ENCODE measurements at regions not wholly inside any gene's neighbourhood (a gene's known extent, or its start where the extent isn't known, plus 50 kb on each side); places are given as distances from the start of the nearest gene placed in this dataset.

DNA sequence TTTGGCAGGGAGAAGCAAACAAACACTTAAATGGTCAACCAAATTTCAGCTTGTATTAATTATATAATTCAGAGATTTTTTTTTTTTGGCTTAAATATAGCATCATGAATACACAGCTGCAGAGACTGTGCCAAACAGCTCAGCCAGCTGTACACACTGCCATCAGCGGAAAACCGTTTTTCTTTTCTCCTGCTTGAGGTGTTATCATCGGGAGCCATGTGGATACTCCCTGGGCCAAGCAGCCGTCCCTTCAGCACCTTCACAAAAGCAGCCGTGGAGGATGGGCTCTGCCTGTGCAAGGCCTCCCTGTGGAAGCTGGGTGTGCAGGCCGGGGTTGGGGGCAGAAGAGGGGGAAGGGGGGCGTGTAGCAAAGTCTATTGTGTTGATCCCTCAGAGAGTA is 85.0 kb downstream of the NUF2 start:
- DNase-seq: peak; percentile 90

DNA sequence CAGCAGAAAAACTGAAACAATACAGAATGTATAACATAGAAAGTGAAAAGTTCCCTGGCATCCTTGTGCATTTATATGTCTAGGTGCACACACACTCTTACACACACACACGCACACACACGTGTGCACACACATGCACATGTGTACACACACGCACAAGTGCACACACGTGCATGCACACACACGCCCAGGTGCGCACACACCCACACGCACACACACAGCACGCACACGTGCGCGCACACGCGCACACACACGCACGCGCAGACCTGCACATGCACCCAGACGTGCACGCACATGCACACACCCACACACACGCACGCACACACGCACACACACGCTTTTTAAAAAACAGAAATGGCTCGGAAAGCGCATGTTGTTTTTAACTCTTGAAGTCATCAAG is 86.5 kb downstream of the NUF2 start:
- no peak for DNase-seq

DNA sequence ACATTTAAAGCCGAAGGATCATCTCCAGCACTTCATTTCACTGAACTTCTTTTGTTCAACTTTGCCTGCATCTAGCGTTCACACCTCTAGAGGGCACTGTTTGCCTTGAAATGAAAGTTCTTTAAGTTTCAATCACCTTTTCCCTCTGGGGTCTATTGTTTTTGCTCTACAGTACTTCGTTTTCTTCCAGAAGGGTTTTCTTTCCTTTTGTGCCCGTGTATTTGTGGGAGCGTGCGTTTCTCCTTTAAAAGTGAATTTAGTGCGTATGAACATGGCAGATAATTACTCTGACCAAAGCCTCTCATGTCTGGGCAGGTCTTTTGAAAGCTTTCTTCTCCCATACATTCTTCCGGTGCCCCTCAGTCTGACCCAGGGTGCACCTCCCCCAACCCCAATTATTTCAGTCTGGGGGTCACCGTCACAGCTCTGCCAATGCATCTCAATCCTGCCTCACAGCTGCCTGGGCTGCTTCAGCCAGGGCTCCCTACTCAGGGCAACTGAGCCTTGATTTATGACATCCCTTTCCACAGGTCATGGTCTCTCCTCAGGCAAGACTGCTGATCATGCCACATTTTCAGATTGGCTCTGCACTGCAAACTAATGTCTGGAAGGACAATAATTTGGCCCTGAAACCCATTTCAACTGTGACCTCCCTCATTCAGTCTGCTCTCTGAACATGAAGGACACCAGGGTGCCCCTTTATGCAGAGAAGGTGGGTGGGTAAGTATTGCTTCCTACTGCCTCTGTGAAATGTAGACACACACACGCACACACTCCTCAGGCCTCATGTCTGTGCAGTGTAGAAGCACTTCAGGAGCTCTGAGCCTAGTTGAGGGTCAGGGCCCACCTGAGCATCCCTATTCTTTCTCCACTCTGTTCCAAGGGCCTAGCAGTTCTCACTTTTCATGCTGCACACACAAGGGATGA is 88.6 kb downstream of the NUF2 start:
- peak; percentile 70 for DNase-seq

DNA sequence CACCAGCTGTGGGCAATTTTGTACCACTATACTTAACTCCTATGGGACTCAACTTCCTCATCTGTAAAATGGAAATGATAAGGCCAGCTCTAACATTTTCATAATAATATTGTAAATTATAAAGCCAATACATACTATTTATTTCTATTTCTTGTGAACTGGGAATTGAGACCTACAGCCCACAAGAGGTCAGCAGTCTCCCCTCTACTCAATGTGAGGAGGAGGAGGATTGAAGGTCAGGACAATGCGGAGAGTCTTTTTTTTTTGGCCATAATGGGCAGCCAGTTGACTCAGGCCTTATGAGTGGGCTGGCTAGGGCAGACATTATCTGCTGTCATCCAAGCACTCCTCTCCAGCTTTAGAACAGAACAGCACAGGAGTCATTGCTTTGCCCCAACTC is 90.5 kb downstream of the NUF2 start:
- DNase-seq: no peak

DNA sequence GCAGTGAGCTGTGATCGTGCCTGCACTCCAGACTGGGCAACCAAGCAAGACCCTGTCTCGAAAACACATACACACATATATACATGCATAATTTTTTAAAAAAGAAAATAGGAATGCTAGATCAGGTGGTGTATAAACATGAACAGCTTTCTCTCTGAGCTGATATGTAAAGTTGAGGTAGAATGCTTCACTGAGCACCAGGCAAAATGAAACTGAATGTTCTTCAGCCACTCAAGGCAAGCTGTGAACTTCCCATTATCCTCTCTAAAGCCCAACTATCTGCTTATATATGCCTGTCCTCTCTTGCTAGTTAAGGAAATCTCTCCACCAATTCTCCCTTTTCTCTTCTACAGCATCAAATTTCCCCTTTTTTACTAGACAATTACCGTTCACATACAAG is 93.0 kb downstream of the NUF2 start:
- DNase-seq: no peak

DNA sequence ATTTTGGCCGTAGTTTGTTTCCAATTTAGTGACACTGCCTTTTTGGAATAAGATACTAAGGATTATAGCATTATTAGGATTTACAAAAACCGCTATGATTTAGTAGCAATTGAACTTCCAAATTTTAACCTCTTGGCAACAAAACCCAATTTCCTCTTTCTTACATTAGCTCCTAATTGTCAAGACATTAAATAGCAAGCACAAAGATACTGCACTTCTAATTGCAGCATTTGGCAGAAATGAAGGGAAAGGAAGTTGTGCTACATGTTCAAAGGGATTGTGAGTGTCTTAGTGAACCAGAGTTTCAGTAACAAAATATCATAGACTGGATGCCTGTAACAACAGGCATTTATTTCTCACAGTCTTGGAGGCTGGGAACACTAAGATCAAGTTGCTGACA is 99.9 kb downstream of the NUF2 start:
- no peak for DNase-seq

DNA sequence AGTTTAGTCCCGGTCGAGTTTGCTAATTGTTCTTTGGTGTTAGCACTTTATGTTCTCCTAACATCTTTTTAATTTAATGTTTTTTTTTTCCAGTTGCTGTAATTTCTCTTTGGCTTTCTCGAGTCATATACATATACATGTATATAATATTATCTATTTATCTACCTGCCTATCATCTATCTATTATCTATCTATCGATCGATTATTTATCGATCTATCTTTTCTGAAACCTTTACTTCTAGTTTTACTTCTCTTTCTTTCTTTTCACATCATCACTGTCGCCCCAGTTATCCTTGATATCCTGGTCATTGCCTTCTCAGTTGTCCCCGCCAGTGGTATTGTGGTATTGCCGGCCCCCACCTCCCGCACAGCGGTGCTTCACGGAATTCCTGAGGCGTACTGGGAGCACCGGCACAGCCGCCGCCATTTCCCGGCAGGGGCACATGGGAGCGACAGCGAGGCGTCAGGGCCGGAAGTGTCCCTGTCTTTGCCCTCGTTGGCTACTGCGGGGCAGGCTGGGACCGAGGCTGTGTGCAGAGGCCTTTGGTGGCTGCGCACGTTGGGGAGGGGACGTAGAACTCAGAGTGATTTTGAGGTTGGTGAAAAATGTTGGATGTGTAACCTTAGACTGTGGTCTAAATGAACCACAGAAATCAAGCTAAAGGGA is 101.1 kb downstream of the NUF2 start:
- no peak for DNase-seq

DNA sequence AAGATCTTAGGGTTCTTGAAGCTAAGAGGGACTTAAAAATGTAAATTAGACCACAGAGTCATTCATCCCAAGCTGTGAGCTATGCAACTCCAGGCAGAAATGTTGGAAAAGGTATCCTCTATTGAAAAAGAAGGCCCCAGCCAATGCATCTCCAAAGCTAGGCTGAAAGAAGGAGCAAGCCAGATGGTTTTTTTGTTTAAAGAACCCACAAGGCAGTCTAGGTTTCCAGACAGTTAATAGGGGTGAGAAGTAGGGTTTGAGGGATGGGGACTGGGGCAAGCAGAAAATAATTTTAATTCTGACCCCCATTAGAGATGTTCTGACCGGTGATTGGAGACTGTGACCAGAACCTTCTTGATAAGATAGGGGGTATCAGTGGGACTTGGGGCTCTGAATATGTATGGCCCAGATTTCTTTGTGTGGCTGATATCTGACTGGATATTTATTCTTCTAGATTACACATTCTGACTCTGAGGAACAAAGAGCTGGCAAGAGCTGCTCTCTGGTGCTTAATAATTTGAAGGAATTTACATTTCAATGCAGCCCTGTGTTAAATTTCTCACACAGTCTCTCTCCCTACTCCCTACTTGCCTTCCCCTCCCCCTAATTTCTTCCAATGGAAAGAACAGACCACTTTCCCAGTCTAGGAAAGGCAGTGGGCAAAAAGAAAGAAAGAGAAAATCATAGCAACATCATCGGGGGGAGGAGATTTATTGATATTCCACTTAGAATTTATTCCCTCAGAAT is 104.9 kb downstream of the NUF2 start:
- DNase-seq: no peak

DNA sequence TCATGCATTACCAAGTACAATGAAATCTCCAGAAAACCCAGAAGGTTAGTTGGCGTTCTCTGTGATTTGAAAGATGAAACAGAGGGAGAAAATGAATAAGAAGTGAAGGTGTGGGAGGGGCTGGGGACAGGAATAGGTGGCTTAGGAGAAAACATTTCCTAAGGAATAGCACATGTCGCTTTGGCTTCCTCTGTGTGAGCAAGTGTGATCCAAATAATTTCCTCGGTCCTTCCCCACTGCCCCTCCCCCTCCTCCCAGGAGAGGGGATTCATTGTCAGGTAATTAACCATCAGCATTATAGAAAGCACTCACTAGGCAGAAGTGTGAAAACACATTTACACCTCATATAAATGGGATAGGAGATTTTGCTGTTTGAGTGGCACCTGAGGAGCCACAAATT is 105.5 kb downstream of the NUF2 start:
- DNase-seq: no peak

DNA sequence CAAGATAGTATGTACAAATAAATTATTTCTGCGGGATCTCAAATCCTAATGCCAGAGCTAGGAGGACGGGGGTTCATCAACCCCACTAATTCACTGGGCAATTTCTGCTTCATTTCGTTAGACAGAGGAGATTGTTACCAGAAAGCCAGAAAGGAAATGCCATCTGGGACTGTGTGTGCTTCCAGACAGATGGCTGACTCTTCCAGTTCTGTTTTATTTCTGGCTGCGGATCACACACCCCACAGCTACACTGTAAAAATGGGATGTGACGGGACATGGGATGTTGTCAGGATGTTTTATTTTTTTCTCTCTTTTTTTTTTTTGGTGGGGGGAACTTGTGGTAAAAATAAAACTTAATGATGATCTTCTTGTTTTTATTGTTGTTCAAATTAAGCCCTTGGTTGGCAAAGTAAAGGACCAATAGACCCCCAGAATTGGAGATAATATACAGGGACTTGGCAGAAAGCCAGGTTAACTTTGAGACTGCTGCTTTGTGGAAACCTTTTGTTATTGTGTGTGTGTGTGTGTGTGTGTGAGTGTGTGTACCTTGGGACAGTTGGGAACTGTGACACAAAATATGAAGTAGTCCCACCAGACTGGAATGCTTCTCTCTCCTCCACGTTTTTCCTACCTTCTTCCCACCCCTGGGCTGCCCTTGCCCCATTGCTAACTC is 114.5 kb downstream of the NUF2 start:
- no peak for DNase-seq

DNA sequence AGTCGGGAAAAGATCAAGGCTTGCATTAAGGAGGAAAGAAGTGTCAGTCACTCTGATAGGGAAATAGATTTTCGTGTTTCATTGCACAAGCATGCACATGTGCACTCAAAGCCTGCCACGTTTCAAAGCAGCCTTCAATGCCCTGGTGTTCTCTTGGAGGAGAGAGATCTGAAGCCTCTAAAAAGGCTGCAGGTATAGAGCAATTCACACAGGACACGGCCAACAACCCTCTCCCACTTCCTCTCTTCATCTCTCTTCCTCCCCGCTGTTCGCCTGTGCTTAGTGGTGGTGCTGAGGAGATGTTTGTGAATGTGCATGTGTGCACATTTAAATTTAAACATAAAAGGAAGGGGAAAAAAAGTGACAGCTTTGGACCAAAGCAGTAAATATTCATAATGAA is 117.7 kb downstream of the NUF2 start:
- no peak for DNase-seq

DNA sequence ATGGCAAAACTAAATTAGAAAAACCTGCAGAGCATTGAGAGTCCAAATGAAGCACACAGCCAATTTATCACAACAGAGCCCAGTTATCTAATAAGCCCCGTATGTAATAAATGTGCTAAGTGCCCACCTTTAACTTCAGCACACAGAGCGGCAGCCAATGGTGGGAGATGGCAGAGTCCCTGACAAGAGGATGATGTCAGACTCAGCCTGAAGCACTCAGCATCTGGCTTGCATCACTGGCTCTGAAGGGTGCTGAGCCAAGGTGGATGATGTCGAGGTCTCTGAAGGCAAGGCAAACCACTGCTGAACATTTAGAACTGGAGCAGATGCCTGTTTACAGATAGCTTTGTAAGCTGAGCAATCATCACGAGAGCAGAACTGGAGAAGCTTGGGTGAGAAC is 118.3 kb downstream of the NUF2 start:
- peak; percentile 28 for DNase-seq

DNA sequence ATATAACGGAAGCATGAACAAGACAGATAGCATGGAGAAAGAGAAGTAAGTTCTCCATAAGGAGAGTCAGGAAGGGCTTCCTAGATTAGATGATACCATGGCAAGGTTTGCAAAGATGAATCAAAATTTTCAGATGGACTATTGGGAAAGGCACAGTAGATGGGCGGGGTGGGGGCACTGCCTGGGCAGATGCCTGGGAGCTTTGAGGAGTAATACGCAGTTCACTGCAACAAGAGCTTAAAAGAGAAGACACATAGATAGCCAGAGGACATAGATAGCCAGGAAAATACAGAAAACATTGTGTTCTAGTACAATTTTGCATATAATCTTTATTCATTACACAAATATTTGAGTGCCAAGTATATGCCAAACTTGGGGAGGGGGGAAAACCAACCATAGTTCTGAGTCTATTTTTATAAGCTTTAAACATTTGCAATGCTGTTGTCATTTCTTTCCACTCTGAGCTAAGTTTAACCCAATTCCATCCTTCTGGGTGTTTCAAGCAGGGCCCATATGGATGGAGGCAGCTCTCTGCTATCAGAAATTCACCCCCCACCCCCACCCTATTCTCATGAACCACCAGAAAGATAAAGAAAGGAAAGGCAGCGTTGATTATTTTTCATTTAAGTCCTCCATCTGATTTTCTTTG is 120.6 kb downstream of the NUF2 start:
- DNase-seq: no peak

DNA sequence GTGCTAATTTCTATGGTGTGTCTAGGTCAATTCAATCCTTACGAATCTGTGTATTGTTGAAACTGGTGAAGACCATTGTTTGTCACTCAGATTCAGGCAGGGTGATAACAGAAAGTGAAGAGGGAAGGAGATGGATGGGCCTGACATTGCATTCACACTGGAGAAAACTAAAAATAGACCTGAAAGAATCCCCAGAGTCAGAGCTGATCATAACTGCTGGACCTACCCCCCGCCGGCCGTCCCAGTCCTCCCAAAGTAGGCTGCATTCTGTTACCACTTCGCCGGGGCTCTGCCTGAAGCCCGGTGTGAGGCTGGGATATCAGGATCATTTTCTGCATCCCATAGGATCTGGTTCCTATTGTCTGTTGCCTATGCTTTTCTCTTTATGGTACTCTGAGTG is 121.1 kb downstream of the NUF2 start:
- DNase-seq: no peak

DNA sequence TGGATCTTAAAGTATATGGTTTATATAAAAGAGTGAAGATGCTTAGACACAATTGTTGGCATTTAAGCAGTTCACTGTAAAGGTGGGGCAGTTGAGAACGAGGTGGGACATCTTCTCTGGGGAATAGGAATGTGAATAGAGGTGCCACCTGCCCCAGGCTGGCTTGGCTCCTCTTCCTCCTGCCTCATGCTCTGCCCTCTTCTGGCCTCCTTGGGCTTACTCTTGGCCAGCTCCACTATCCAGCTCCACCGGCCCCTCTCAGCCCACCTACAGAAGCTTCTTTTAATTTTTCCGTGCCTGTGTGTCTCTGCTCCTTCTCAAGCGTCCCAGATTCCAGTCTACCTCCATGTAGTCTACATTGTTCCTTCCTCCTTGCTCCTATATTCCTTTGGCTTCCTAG is 122.1 kb downstream of the NUF2 start:
- no peak for DNase-seq

DNA sequence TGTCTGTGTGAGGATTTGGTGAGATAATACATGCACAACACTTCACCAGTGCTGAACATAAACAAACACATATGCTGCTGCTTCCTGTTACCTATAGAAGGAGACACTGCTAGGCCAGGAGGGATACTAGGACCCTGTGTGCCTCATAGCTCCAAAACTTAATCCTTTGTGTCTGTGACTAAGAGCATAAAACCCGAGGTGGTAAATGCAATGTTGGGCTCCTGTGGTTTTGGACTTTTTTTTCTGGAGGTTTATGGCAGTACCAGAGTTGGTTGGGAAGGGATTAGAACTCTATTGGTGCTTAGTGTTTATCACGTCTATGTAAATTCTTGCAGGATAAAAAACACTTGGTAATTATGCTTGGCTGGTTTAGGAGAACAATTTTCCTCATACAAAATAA is 122.9 kb downstream of the NUF2 start:
- no peak for DNase-seq

DNA sequence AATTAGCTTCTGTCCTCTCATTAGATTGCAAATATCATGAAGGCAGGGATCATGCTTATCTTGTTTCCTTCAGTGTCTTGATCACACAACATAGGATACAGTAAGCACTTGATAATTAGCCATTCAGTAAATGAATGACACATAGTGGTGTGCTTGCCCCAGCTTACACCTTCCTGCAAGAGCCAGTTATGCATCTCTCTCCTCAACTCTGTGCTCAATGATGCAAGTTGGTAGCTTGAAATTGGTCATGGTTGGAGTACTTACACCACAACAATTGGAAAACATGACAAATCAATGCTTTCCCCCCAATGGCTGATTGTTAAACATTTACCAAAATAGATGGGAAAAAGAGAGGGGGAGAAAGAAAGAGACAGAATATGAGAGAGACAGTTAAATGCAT is 129.2 kb downstream of the NUF2 start:
- no peak for DNase-seq

DNA sequence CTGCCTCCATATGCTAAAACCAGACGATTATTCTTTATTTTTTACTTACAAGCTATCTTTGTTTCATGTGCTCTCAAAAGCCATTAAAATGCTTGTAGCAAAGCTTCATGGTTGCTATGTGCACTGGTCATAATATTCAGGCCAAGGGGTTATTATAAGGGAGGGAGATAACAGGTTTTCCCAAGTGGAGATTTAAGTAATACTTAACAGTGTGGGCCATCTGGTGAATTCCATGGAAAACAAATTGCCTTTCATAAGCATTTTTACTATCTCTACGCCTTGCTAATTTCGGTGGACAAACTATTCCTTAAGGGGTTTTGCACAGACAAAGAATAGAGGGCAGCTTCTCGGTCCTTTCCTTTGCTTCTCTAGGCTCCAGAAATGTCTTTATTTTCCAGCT is 137.8 kb downstream of the NUF2 start:
- peak; percentile 13 for DNase-seq

DNA sequence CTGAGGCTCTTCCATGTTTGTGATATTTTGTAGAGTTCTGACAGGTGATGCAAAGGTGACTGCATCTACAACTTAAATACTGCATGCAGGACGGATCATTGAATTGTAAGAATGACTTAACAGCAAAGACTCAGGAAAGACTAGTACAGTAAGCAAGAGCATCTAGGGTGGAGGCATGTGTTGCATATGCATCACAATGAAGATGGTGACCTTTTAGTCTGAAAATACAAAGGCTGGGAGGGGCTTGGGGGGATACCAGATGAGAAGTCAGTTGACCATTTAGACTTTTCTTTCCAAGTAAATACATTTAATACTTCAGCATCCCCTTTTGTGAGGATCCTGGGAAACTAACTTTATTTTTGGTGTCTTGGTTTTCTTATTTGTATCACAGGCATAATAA is 145.5 kb downstream of the NUF2 start:
- no peak for DNase-seq

DNA sequence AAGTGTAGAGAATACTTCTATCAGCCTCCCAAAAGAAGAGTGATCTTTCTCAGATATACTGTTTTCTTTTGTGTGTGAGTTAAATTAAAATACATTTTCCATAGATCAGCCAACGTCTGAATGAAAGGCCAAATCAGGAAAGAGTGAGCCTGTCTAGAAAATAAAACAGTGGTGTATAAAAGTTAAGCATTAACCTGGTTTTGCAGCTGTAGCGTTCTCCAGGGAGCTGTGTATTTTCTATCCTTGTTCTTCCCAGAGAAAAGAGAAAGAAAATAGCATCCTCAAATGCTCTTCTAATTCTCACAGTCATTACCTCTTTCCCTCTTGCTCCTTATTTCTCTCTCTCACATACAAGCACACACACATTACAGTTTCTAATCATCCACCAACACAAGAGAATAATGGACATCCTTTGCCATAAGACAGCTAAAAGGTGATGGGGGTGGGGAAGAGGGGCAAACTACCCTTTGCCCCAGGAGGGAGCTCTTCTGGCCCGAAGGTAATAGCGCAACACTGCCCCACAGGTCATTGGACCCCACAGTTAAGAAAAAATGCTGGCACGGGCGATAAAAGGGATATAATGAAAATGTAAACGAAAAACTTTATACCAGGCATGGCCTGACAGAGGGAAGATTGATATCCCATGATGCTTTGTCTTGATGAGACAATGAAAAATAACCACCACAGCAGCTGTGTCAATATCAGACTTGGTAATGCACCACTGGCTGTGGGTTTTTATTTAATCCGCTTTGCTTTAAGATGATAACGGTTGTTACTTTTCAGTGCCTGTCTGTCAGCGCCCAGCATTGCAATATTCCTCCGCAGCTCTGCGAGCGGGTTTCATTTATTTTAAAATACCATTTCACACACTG is 150.3 kb downstream of the NUF2 start:
- DNase-seq: peak; percentile 88

DNA sequence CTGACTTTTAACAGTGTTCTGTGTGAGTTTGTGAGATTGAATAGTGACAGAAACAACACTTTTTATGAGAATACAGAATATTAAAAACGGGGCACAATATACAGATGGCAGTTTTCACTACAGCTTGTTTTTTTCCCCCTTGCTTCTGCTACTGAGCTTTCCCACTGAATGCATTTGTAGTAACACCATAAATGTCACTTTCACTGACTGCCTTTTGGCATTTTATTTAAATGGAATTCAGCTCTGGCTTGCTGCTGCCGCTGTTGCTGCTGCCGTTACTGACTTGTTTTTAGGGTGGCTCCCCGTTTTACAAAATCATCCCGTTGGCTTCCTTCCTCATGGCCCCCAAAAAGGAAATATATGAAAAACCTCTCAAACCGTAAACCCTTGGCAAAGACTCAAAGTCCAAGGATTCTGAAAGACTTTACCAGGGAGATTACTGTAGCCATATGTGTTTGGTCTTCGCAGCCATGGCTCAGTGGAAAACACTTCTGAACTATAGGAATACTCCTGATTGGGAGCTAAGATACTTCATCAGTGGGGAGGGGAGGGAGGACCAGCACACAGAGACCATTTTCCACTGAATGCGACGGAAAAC is 151.0 kb downstream of the NUF2 start:
- no peak for DNase-seq
